ENCODE measurements at regions not wholly inside any gene's neighbourhood (a gene's known extent, or its start where the extent isn't known, plus 50 kb on each side); places are given as distances from the start of the nearest gene placed in this dataset.

GRCh38 chr6:144536079-144536478, 250.9 kb downstream of the UTRN start:
- TF ChIP-seq MAX (IDR thresholded peaks at IDR 0.05), result no peak
- TF ChIP-seq REST (IDR thresholded peaks at IDR 0.05; ENCODE audit: low read depth), result no peak
- no peak for TF ChIP-seq FOXM1 (IDR thresholded peaks at IDR 0.05; ENCODE audit: borderline replicate concordance, low read depth)
- TF ChIP-seq EGR1 (IDR thresholded peaks at IDR 0.05), result no peak
- TF ChIP-seq EP300 (IDR thresholded peaks at IDR 0.05; ENCODE audit: borderline replicate concordance), result no peak
- no peak for TF ChIP-seq RAD21 (IDR thresholded peaks at IDR 0.05; ENCODE audit: low read depth)
- no peak for TF ChIP-seq TEAD4 (IDR thresholded peaks at IDR 0.05)
- TF ChIP-seq, protein P1, sequence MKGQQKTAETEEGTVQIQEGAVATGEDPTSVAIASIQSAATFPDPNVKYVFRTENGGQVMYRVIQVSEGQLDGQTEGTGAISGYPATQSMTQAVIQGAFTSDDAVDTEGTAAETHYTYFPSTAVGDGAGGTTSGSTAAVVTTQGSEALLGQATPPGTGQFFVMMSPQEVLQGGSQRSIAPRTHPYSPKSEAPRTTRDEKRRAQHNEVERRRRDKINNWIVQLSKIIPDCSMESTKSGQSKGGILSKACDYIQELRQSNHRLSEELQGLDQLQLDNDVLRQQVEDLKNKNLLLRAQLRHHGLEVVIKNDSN (IDR thresholded peaks at IDR 0.05), result no peak
- TF ChIP-seq TAF1 (IDR thresholded peaks at IDR 0.05; ENCODE audit: low read depth), result no peak
- TF ChIP-seq YY1 (IDR thresholded peaks at IDR 0.05; ENCODE audit: low read depth), result no peak
- no peak for TF ChIP-seq TCF12 (IDR thresholded peaks at IDR 0.05; ENCODE audit: low read depth)
- TF ChIP-seq CEBPB (IDR thresholded peaks at IDR 0.05), result no peak
